ENCODE measurements at regions not wholly inside any gene's neighbourhood (a gene's known extent, or its start where the extent isn't known, plus 50 kb on each side); places are given as distances from the start of the nearest gene placed in this dataset.

GRCh38 chr10:36114141-36114540 lies 472.0 kb upstream of the FZD8 start:
- TF ChIP-seq CTCF (IDR thresholded peaks at IDR 0.05; ENCODE audit: low read length) (no peak), EZH2 (optimal IDR thresholded peaks at IDR 0.05; ENCODE audit: low read depth, low read length) (no peak), EZH2phosphoT487 (IDR thresholded peaks at IDR 0.05; ENCODE audit: low read length) (no peak)

Data from MM.1S (cell line).